Astrocyte (in vitro differentiated cells and primary cell): ENCODE measurements at regions not wholly inside any gene's neighbourhood (a gene's known extent, or its start where the extent isn't known, plus 50 kb on each side); places are given as distances from the start of the nearest gene placed in this dataset.

Experiments used
- EZH2 ChIP-seq: IDR thresholded peaks from 2 replicates; pipeline ENCODE4 v1.6.1; 2012; ENCODE audit warnings: mild to moderate bottlenecking, low read length, inconsistent platforms; ENCODE audit not compliant: insufficient read depth
- TF ChIP-seq, protein P1 (sequence below): IDR thresholded peaks from 2 replicates; pipeline ENCODE4 v1.5.1; 2011; ENCODE audit warnings: low read depth, mild to moderate bottlenecking, inconsistent platforms, low read length, moderate library complexity; ENCODE audit not compliant: insufficient read depth

DNA sequence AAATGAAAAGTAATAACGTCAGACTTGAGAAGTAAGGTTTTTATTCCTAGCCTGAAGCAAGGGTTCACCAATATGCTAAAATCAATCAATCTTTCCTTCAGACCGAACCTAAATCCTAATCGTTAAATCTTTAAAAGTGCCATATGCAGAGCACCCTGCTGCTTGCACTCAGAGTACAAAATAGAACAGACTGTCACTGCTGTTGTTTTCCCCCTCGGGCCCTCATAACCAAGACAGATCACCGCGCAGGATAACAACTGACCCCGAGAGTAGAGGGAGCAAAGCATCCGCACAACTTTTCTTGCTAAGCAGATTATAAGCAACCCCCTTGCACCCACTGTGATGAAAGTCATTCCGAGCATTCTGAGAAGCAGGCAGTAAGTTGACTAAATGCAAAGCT lies 550.9 kb upstream of the NDST4 start:
- TF ChIP-seq, protein P1, sequence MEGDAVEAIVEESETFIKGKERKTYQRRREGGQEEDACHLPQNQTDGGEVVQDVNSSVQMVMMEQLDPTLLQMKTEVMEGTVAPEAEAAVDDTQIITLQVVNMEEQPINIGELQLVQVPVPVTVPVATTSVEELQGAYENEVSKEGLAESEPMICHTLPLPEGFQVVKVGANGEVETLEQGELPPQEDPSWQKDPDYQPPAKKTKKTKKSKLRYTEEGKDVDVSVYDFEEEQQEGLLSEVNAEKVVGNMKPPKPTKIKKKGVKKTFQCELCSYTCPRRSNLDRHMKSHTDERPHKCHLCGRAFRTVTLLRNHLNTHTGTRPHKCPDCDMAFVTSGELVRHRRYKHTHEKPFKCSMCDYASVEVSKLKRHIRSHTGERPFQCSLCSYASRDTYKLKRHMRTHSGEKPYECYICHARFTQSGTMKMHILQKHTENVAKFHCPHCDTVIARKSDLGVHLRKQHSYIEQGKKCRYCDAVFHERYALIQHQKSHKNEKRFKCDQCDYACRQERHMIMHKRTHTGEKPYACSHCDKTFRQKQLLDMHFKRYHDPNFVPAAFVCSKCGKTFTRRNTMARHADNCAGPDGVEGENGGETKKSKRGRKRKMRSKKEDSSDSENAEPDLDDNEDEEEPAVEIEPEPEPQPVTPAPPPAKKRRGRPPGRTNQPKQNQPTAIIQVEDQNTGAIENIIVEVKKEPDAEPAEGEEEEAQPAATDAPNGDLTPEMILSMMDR: no peak
- TF ChIP-seq EZH2: no peak
